Stimulated activated CD4-positive, alpha-beta T cell treated with anti-CD3 and anti-CD28 coated beads, TNF-alpha, amount 100 ng/mL, for 24 hours (primary cell): ENCODE measurements at regions not wholly inside any gene's neighbourhood (a gene's known extent, or its start where the extent isn't known, plus 50 kb on each side); places are given as distances from the start of the nearest gene placed in this dataset.
"Not testable (repeated sequence)": the region's sequence is repeated elsewhere in the genome, so short reads cannot be mapped to it uniquely, and the experiment has no call there.

Experiments used
- DNase-seq, 3 experiments: peaks; one replicate each; pipeline ENCODE4 v3.0.0-alpha.2; 2020; ENCODE audit warnings: low read depth in 3 of 3

- DNase-seq = no peak
Measured at GRCh38 chr13:72586518-72586917, 140.9 kb downstream of the MZT1 start.

- DNase-seq = no peak
Measured at GRCh38 chr13:72585254-72585653, 142.2 kb downstream of the MZT1 start.

GRCh38 chr13:72571191-72571590 lies 156.2 kb downstream of the MZT1 start:
- DNase-seq = no peak

- no peak for DNase-seq
Measured at GRCh38 chr13:72570019-72570418, 157.4 kb downstream of the MZT1 start.

GRCh38 chr13:72567566-72567965 lies 159.9 kb downstream of the MZT1 start:
- no peak for DNase-seq

- no peak for DNase-seq
Measured at GRCh38 chr13:72566526-72566925, 160.9 kb downstream of the MZT1 start.

GRCh38 chr13:72565893-72566292 lies 161.5 kb downstream of the MZT1 start:
- no peak for DNase-seq

- DNase-seq = no peak
Measured at GRCh38 chr13:72562686-72563085, 164.7 kb downstream of the MZT1 start.

GRCh38 chr13:72561791-72562190 lies 165.6 kb downstream of the MZT1 start:
- DNase-seq = no peak

- no peak for DNase-seq
Measured at GRCh38 chr13:72559716-72560115, 167.7 kb downstream of the MZT1 start.

GRCh38 chr13:72556945-72557344 lies 170.5 kb downstream of the MZT1 start:
- DNase-seq = no peak

- no peak for DNase-seq
Measured at GRCh38 chr13:72555601-72556000, 171.8 kb downstream of the MZT1 start.

GRCh38 chr13:72552731-72553130 lies 174.7 kb downstream of the MZT1 start:
- DNase-seq = no peak

- not testable (repeated sequence) for DNase-seq
Measured at GRCh38 chr13:72545895-72546294, 181.5 kb downstream of the MZT1 start.

- DNase-seq = no peak
Measured at GRCh38 chr13:72545030-72545719, 182.3 kb downstream of the MZT1 start.

- no peak for DNase-seq
Measured at GRCh38 chr13:72544042-72544441, 183.4 kb downstream of the MZT1 start.

- no peak for DNase-seq
Measured at GRCh38 chr13:72542241-72542640, 185.2 kb downstream of the MZT1 start.

GRCh38 chr13:72541674-72542073 lies 185.8 kb downstream of the MZT1 start:
- DNase-seq = no peak

- no peak for DNase-seq
Measured at GRCh38 chr13:72540881-72541280, 186.5 kb downstream of the MZT1 start.

- no peak for DNase-seq
Measured at GRCh38 chr13:72539925-72540324, 187.5 kb downstream of the MZT1 start.

GRCh38 chr13:72537782-72538181 lies 189.6 kb downstream of the MZT1 start:
- no peak for DNase-seq

- DNase-seq = no peak
Measured at GRCh38 chr13:72537395-72537780, 190.0 kb downstream of the MZT1 start.

- DNase-seq = no peak
Measured at GRCh38 chr13:72536714-72537394, 190.6 kb downstream of the MZT1 start.
